Endothelial cell (in vitro differentiated cells): ENCODE measurements at regions not wholly inside any gene's neighbourhood (a gene's known extent, or its start where the extent isn't known, plus 50 kb on each side); places are given as distances from the start of the nearest gene placed in this dataset.
"Not testable (repeated sequence)": the region's sequence is repeated elsewhere in the genome, so short reads cannot be mapped to it uniquely, and the experiment has no call there.

Source experiments
- DNase-seq: peaks from one replicate; pipeline ENCODE4 v3.0.0; 2021; ENCODE audit warnings: low spot score
- H3K27ac Mint-ChIP-seq: one replicate; pipeline ENCODE4 v1.8.0; 2021; ENCODE audit warnings: mixed read lengths, inconsistent platforms; ENCODE audit not compliant: unreplicated experiment
- H3K27me3 Mint-ChIP-seq: one replicate; pipeline ENCODE4 v1.8.0; 2021; ENCODE audit warnings: mild to moderate bottlenecking, moderate library complexity, mixed read lengths, inconsistent platforms; ENCODE audit not compliant: unreplicated experiment
- H3K36me3 Mint-ChIP-seq: one replicate; pipeline ENCODE4 v1.8.0; 2021; ENCODE audit warnings: mild to moderate bottlenecking, low read depth, mixed read lengths, inconsistent platforms; ENCODE audit not compliant: unreplicated experiment
- H3K4me1 Mint-ChIP-seq: one replicate; pipeline ENCODE4 v1.8.0; 2021; ENCODE audit warnings: mild to moderate bottlenecking, mixed read lengths, inconsistent platforms; ENCODE audit not compliant: unreplicated experiment
- H3K4me3 Mint-ChIP-seq: one replicate; pipeline ENCODE4 v1.8.0; 2021; ENCODE audit warnings: mild to moderate bottlenecking, mixed read lengths, inconsistent platforms; ENCODE audit not compliant: unreplicated experiment
- H3K9me3 Mint-ChIP-seq: one replicate; pipeline ENCODE4 v1.8.0; 2021; ENCODE audit warnings: mixed read lengths, inconsistent platforms; ENCODE audit not compliant: unreplicated experiment
- CTCF ChIP-seq: fragments of 200-600 bp; sonication (generic); IDR thresholded peaks from one replicate; pipeline ENCODE4 v1.5.0; 2021; ENCODE audit warnings: antibody characterized with exemption; ENCODE audit not compliant: unreplicated experiment

- DNase-seq: no peak
- H3K36me3 Mint-ChIP-seq: no peaks in the 10 kb centered on the region
- H3K9me3 Mint-ChIP-seq: no peaks in the 10 kb centered on the region
- H3K4me1 Mint-ChIP-seq: peaks cover 7% of the 10 kb centered on the region
- H3K4me3 Mint-ChIP-seq: no peak overlapping the region
- peaks cover 2% of the 10 kb centered on the region for H3K27me3 Mint-ChIP-seq
- TF ChIP-seq CTCF: no peak
- H3K27ac Mint-ChIP-seq: no peak overlapping the region
These were observed 188.8 kb upstream of the TBX18 start for GRCh38 chr6:84953111-84953755.

- H3K27ac Mint-ChIP-seq, H3K4me3 Mint-ChIP-seq, DNase-seq, H3K9me3 Mint-ChIP-seq, H3K27me3 Mint-ChIP-seq, H3K4me1 Mint-ChIP-seq, H3K36me3 Mint-ChIP-seq: not testable (repeated sequence)
These were observed 180.5 kb upstream of the TBX18 start for GRCh38 chr6:84944926-84945325.

DNA sequence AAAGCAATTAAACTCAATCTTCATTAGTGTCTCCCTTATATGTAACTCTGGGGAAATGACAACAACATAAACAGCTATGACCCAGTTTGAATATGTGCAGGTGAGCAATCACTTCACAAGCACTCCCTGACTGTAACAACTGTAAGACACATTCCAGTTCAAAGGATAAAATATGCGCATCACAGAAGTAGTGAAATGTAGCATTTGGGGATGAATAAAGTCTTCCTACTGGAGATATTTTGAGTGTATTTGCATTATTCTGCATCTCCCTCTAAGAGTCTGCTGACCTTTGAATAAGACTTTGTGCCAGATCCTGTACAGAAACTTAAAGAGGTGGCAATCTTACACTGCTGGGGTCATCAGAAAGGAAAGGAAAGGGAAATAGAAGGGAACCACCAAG lies 179.5 kb upstream of the TBX18 start:
- H3K27ac Mint-ChIP-seq: no peak overlapping the region
- TF ChIP-seq CTCF: no peak
- peaks cover 6% of the 10 kb centered on the region for H3K27me3 Mint-ChIP-seq
- no peaks in the 10 kb centered on the region for H3K9me3 Mint-ChIP-seq
- H3K4me3 Mint-ChIP-seq: no peak overlapping the region
- H3K36me3 Mint-ChIP-seq: no peaks in the 10 kb centered on the region
- H3K4me1 Mint-ChIP-seq: no peaks in the 10 kb centered on the region
- DNase-seq: no peak

DNA sequence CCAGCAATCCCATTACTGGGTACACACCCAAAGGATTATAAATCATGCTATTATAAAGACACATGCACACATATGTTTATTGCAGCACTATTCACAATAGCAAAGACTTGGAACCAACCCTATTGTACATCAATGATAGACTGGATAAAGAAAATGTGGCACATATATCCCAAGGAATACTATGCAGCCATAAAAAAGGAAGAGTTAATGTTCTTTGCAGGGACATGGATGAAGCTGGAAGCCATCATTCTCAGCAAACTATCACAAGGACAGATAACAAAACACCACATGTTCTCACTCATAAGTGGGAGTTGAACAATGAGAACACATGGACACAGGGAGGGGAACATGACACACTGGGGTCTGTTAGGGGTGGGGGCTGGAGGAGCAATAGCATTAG lies 177.2 kb upstream of the TBX18 start:
- H3K4me1 Mint-ChIP-seq, DNase-seq, H3K27me3 Mint-ChIP-seq, H3K4me3 Mint-ChIP-seq, H3K36me3 Mint-ChIP-seq, H3K9me3 Mint-ChIP-seq, H3K27ac Mint-ChIP-seq: not testable (repeated sequence)

- no peaks in the 10 kb centered on the region for H3K9me3 Mint-ChIP-seq
- H3K4me3 Mint-ChIP-seq: no peak overlapping the region
- no peak overlapping the region for H3K27ac Mint-ChIP-seq
- no peak for DNase-seq
- peaks cover 2% of the 10 kb centered on the region for H3K27me3 Mint-ChIP-seq
- TF ChIP-seq CTCF: no peak
- no peaks in the 10 kb centered on the region for H3K4me1 Mint-ChIP-seq
- H3K36me3 Mint-ChIP-seq: no peaks in the 10 kb centered on the region
These were observed 164.8 kb upstream of the TBX18 start for GRCh38 chr6:84929212-84929611.

GRCh38 chr6:84927551-84927950 lies 163.2 kb upstream of the TBX18 start:
- H3K9me3 Mint-ChIP-seq: no peaks in the 10 kb centered on the region

More at GRCh38 chr6:84927551-84927950, 163.2 kb upstream of the TBX18 start:
- Mint-ChIP-seq H3K27ac (no peak overlapping the region), H3K36me3 (no peaks in the 10 kb centered on the region), H3K27me3 (peaks cover 2% of the 10 kb centered on the region), H3K4me3 (no peak overlapping the region), H3K4me1 (no peaks in the 10 kb centered on the region)
- no peak for TF ChIP-seq CTCF
- no peak for DNase-seq
